ENCODE measurements at regions not wholly inside any gene's neighbourhood (a gene's known extent, or its start where the extent isn't known, plus 50 kb on each side); places are given as distances from the start of the nearest gene placed in this dataset.

DNA sequence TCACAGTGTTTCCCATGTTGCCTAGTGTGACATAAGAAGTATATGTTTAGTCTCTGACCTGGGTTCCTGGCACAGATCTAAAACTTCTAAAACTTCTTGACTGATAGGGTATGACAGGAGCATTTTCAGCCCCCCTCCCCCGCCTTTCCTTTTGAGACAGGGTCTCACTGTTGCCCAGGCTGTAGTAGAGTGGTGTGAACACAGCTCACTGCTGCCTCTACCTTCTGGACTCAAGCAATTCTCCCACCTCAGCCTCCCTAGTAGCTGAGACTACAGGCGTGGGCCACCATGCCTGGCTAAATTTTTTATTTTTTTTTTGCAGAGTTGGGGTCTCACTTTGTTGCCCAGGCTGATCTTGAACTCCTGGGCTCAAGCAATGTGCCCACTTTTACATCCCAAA, 421.1 kb upstream of the RGS6 start:
- WGBS, 2 donors, result 98 to 100% methylated on average over 2 of the region's 2 CpGs
- no peak for ATAC-seq (ENCODE audit: insufficient read depth, low FRiP score)
- H3K4me1 ChIP-seq (ENCODE audit: control insufficient read depth in 5 of 5, insufficient read depth in 5 of 5, low read length in 5 of 5), result peaks cover 0 to 13% (median 3%) of the 10 kb centered on the region in 5 donors
- peaks cover 0 to 9% (median 2%) of the 10 kb centered on the region in 4 donors for H3K36me3 ChIP-seq (ENCODE audit: control insufficient read depth in 4 of 4, insufficient read depth in 4 of 4, low read length in 4 of 4)
- H3K27me3 ChIP-seq (ENCODE audit: control insufficient read depth in 3 of 3, insufficient read depth in 3 of 3, low read length in 2 of 3), result no peaks in the 10 kb centered on the region
- no peak overlapping the region for H3K4me3 ChIP-seq
- no peak overlapping the region for H3K27ac ChIP-seq (ENCODE audit: low read depth in 1 of 2, low read length in 1 of 2)
- no peaks in the 10 kb centered on the region for H3K9me3 ChIP-seq (ENCODE audit: control insufficient read depth in 4 of 4, insufficient read depth in 3 of 4, low read length in 3 of 4)
- no peak for DNase-seq
- no peak overlapping the region for H3K9ac ChIP-seq (ENCODE audit: insufficient read depth in 1 of 2, low read length in 2 of 2)
- TF ChIP-seq CTCF (IDR thresholded peaks at IDR 0.05; ENCODE audit: control extremely low read depth, extremely low read depth), result no peak

- Histone ChIP-seq H3K9me3 (ENCODE audit: control insufficient read depth in 4 of 4, insufficient read depth in 3 of 4, low read length in 3 of 4) (no peaks in the 10 kb centered on the region), H3K27ac (ENCODE audit: low read depth in 1 of 2, low read length in 1 of 2) (no peak overlapping the region), H3K9ac (ENCODE audit: insufficient read depth in 1 of 2, low read length in 2 of 2) (peak overlapping the region in 1 of 2 donors; percentile 73), H3K4me3 (no peak overlapping the region), H3K4me1 (ENCODE audit: control insufficient read depth in 5 of 5, insufficient read depth in 5 of 5, low read length in 5 of 5) (peaks cover 0 to 13% (median 3%) of the 10 kb centered on the region in 5 donors), H3K27me3 (ENCODE audit: control insufficient read depth in 3 of 3, insufficient read depth in 3 of 3, low read length in 2 of 3) (no peaks in the 10 kb centered on the region), H3K36me3 (ENCODE audit: control insufficient read depth in 4 of 4, insufficient read depth in 4 of 4, low read length in 4 of 4) (peaks cover 0 to 9% (median 2%) of the 10 kb centered on the region in 4 donors)
- DNase-seq (peak in 2 of 3 donors; percentile 61 to 75), ATAC-seq (ENCODE audit: insufficient read depth, low FRiP score) (no peak)
- WGBS, 2 donors, result 87 to 89% methylated on average over 8 of the region's 8 CpGs
- TF ChIP-seq CTCF (IDR thresholded peaks at IDR 0.05; ENCODE audit: control extremely low read depth, extremely low read depth), result no peak
Observed at GRCh38 chr14:71514941-71515919, 417.0 kb upstream of the RGS6 start.

DNA sequence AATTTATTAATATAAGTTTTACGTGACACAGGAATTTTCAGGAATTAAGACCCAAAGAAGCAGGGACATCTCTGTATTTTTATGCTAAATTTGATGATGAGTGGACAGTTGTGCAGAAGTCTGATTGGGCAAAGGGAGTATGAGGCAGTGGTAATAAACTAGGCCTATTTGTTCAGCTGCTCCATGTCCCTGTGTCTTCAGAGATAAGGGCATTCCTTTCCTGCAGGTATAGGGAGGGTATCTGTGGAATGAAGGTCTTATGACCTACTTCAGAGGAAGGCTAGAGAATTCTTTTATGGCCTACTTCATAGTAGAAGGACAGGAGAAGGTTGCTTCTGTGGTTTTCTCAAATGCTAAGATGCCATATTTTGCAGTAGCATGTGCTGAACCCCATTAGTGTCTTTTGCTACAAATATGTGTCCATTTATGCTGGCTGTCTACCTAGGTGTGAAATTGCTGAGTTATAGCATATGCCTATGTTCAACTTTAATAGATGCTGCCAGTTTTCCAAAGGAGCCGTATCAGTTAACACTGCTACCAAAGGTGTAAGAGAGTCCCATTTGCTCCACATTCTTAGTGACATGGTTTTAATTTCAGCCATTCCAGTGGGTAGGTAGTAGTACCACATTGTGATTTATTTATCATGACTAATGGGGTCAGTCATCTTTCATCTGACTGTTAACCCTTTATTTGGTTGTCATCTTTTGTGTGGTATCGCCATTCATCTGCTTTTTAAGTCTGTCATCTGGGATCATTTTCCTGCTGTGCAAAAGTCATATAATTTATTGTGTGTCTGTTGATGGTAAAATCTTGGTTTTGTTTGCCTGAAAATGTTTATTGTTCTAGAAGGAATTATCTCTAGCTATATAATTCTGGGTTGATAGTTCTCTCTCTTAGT, 410.7 kb upstream of the RGS6 start:
- Histone ChIP-seq H3K9ac (ENCODE audit: insufficient read depth in 1 of 2, low read length in 2 of 2) (no peak overlapping the region), H3K36me3 (ENCODE audit: control insufficient read depth in 4 of 4, insufficient read depth in 4 of 4, low read length in 4 of 4) (no peaks in the 10 kb centered on the region), H3K27me3 (ENCODE audit: control insufficient read depth in 3 of 3, insufficient read depth in 3 of 3, low read length in 2 of 3) (no peaks in the 10 kb centered on the region), H3K27ac (ENCODE audit: low read depth in 1 of 2, low read length in 1 of 2) (no peak overlapping the region), H3K4me3 (no peak overlapping the region), H3K4me1 (ENCODE audit: control insufficient read depth in 5 of 5, insufficient read depth in 5 of 5, low read length in 5 of 5) (no peaks in the 10 kb centered on the region), H3K9me3 (ENCODE audit: control insufficient read depth in 4 of 4, insufficient read depth in 3 of 4, low read length in 3 of 4) (no peaks in the 10 kb centered on the region)
- no peak for DNase-seq
- WGBS, 2 donors, result 95 to 99% methylated on average over 3 of the region's 3 CpGs
- ATAC-seq (ENCODE audit: insufficient read depth, low FRiP score), result no peak
- TF ChIP-seq CTCF (IDR thresholded peaks at IDR 0.05; ENCODE audit: control extremely low read depth, extremely low read depth), result no peak

Data from lung (tissue), 11 donors.